HG02943 (cell line): ENCODE measurements at regions not wholly inside any gene's neighbourhood (a gene's known extent, or its start where the extent isn't known, plus 50 kb on each side); places are given as distances from the start of the nearest gene placed in this dataset.
"Not testable (repeated sequence)": the region's sequence is repeated elsewhere in the genome, so short reads cannot be mapped to it uniquely, and the experiment has no call there.

Experiments
- ATAC-seq: cut with Tn5 transposase; IDR thresholded peaks from one replicate; pipeline ENCODE4 v1.9.1; 2021; ENCODE audit warnings: mild to moderate bottlenecking, low read depth, moderate library complexity; ENCODE audit not compliant: unreplicated experiment

DNA sequence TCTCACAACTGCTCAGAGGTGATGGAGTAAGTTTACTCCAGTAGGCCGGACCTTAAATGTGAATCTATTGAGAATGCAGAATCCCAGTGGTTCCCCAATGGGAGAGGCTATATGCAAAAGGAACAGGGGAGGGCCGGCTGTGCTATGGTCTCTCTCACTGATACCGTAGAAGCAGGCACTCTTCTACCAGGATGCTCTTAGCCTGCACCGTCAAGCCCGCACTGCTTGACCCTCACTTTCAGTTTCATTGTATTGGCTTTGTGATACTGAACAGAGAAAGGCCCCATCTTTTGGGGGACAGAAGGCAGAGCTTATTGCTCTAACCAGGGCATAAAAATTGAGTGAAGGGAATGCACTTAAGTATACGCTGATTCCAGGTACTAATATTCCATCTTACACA lies 615.0 kb upstream of the RGMB start:
- no peak for ATAC-seq

DNA sequence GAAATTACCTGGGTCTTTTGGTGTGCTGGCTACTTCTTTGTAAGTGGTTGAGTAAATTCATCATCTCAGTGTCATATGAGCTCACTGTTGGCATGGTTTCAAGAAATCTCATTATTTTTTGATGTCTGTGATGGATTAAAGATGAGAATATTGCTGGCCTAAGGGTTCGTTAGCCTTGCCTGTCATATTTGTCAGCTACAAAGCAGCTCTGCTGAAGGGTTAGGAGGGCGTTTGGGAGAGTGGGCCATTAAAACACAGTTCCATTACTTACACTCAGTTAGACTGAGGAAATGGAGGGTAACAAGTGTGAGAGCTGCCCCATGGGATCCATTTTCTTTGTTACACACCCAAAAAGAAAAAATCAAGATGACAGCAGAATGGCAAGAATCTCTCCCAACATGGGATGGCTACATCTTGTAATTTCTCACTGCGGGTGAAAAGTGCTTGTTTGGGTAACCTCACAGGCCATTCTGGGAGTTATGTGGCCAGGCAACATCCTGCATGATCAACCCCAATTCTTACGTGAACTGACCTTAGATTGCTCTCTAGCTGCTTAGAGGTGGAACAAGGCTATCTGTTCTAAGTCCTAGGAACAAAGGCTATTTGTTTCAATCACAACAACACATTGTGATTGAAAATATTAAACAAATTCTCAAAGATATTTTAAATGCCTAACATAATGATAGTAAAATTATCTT lies 609.5 kb upstream of the RGMB start:
- ATAC-seq = no peak

GRCh38 chr5:98168871-98169270 lies 604.6 kb upstream of the RGMB start:
- ATAC-seq = no peak

GRCh38 chr5:98170994-98171393 lies 602.5 kb upstream of the RGMB start:
- no peak for ATAC-seq

DNA sequence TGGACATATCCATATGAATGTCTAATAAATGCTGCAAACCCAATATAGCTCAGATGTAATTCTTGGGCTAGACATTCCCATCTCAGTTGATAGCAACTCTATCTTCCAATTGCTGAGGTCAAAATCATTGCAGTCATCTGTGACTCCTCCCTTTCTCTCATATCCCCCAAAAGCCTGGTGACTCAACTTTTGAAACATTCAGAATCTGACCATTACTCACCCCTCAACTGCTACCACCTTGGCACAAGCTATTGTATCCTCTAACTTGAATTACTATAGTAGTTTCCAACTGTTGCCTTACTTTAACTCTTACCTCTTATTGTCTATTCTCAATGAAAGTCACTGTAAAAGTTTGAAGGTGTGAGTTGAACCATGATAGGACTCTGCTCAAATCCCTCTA lies 600.1 kb upstream of the RGMB start:
- no peak for ATAC-seq

- no peak for ATAC-seq
These were observed 598.0 kb upstream of the RGMB start for GRCh38 chr5:98175474-98175873.

DNA sequence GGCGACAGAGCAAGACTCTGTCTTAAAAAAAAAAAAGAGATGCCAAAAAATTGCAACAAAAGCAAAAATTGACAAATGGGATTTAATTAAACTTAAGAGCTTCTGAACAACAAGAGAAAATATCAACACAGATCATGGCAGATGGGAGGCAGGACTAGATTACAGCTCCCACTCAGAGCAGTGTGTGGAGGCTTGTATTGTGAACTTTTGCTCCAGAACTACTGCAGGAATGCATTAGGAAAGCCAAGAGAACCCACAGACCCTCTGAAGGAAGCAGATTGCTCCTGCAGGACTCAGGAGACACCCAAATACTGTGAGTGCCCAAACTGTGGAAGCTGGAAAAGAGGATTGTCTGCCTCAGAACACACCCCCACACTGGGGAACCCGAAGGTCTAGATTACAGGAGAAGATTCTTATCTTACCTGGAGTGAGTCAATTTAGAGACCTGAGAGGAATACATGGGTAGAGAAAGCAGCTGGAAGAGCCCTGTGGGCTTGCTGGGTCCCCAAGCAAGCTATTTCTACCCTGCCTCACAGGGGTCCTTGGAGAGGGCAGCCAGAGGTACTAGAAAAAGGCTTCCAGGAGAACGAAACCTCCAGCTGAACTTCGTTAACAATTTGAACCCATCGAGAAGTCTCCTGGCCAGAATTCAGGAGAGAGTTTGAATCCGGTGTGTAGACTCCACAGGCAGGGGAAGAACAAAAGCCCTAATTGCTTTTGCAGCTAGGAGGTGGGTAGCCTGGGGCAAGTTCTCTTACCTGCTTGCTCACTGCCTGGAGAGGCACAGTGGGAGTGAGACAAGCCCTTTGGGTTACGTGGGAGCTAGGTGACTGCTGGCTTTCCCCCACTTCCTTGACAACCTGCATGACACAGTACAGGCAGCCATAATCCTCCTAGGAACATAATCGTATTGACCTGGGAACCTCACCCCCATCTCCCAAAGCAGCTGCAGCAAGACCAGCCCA lies 593.4 kb upstream of the RGMB start:
- ATAC-seq = no peak

- no peak for ATAC-seq
These were observed 587.3 kb upstream of the RGMB start for GRCh38 chr5:98186128-98186527.

DNA sequence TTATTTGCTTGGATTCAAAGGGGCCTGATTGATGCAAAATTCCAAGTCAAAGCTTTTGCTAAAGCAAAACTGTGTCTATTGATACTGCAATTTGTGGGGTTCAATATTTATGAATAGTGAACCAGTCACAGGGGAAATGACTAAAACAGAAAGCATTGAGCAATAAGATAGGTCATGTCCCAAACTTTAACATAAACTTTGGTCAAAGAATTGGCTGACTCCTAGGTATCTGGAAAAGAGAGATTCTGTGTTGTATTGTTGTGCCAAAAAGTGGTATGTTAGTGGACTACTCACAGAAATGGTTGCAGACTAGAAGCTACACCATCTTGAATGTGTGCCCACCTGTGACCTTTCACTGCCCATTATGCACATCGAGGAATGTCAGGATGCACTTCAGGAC lies 585.5 kb upstream of the RGMB start:
- ATAC-seq = no peak

- not testable (repeated sequence) for ATAC-seq
These were observed 583.1 kb upstream of the RGMB start for GRCh38 chr5:98190344-98190743.

DNA sequence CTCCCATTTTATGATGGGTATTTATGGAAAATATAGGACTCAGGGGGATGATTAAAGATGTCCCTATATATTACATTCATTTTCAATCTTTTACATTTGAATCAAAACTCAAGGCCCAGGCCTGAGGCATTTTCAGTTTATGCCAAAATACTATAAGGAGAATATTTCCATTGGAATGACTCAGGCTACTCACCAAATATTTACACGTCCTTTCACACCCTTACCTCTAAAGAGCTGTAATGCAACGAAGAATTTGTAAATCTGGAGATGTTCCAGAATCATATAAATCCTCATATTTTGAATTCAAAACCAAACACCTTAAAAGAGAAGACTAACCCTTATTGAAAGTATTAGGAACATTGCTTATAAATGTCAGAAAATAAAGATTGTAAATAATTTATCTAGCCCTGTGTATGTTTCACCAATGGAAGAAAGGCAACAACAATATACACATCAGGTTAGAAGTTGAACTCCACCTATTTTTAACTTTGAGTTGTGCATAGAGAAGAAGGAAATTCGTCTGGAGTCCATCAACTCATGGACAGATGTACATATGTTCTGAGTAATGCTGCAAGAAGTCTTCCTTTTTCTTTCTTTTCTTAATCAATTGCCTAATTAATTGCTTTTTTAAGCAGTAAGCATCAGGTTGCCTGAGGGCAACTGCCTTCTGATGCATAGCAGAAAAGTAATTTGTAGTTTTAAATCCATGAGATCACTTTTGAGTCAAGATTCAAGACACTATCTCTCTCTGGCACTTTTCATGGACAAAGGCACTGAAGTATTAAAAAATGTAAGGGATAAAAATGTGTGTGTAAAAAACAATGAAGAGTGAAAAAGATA lies 579.3 kb upstream of the RGMB start:
- no peak for ATAC-seq

- no peak for ATAC-seq
These were observed 572.5 kb upstream of the RGMB start for GRCh38 chr5:98200726-98201541.

DNA sequence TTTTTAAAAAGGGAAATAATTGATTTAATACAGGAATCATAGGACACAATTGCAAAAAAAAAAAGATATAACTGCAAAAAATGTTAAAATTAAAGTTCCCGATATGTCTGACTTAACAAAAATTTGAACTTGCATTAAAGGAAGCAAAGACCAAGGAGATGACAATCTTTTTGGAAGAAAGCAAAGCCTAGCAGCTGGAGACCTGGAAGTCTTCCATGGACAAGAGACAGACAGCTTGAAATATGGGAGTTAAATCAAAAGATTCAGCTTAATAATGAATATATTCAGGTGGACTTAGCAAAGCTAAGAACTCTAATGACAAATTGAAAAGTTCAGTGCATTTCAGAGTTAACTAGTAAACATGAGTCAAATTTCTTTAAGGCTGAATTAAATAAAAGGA lies 568.7 kb upstream of the RGMB start:
- no peak for ATAC-seq

- ATAC-seq = no peak
These were observed 567.6 kb upstream of the RGMB start for GRCh38 chr5:98205691-98206461.

DNA sequence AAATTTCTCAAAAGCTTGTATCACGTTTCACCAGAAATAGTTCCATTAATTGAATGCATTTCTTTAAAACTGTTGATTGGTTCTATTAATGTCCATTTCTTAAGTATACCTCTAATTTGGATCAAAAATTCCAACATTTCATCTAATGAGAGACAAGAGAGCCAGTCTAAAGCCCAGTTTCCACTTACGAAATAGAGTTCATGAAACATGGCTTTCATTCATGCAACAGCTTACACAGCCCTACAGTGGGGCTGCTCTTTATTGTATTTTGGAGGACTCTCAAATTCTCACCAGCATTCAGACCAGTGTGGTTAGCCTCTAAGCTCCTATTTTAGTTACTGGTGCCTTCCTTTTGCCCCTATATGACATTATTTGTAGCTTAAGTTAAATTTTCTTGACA lies 566.9 kb upstream of the RGMB start:
- ATAC-seq = no peak

DNA sequence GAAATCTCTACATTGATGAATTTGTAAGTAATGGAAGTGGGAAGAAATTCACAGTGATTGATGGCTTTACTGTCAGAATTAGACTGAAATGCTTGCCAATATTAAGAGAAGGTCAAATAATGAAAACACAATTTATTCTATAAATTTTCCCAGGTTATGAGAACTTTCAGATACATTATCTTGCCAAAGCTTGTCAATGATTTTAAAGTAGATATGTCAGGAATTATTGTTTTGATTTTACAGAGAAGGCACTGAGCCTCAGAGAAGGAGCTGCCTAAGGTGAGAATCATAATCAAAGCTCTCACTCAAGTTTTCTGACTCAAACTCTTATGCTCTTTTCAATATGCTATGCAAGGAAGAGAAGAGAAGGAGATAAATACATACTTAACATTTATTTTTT lies 564.0 kb upstream of the RGMB start:
- ATAC-seq = no peak

DNA sequence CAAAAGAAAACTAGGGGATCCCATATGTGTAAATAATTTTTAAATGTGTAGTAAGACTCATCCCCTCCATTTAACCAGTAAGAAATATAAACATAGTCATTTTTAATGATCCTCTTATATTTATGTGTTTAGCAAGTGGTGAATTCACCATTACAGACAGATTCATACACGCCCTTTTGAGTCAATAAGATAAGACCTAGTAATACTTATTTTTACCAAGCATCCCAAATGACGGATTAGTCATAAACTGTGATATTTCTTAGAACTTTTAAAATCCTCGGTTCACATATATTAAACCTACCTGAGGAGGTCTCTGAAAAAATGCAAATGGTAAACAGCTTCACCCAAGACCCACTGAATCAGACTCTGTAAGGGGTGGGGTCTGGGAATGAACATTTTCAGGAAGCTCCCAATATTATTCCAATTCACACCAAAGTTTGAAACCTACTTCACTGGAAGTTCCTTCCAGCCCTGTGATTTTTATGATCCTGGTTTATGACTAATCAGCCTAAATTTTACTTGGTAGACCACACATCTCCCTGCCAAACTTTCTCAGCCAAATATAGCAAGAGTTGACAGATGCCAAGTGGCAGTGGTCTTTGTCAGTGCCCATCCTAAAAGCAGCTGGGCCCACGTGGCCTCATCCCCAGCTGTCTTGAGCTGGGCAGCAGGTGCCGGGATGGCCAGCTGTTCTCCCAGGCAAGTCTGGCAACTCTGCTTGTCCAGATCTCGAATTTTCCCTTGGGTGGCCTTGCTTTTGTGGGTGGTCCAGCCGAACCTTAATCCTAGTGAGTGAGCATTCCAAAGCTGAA lies 559.0 kb upstream of the RGMB start:
- ATAC-seq = no peak

DNA sequence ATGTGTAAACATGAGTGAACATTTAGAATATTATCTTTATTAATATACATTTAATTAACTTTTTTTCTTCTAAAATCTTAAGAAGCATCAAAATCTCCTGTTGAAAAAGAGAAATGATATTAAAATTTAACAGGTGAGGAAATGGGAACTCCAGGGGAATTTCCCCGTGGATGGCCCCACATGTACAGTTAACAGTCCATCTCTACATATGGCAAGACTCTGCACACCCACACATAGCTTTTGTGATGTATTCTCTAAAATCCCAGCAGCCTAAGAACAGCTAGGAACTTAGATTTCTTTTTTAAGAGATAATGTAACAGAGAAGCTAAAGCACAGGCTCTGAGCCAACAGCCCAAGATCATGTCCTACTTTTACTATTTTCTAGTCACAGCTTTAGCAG lies 556.3 kb upstream of the RGMB start:
- no peak for ATAC-seq

GRCh38 chr5:98218838-98219237 lies 554.6 kb upstream of the RGMB start:
- ATAC-seq = no peak
